HepG2 (cell line): ENCODE measurements at regions not wholly inside any gene's neighbourhood (a gene's known extent, or its start where the extent isn't known, plus 50 kb on each side); places are given as distances from the start of the nearest gene placed in this dataset.

Experiments used
- ATAC-seq: fragments of 200-7000 bp; cut with Tn5 transposase; 3 replicates; pipeline ENCODE4 v1.9.1; 2020; ENCODE audit warnings: mild to moderate bottlenecking, moderate library complexity
- BruUV-seq: library from RNA; stranded (reverse); fragments of 400-500 nt; replicated peaks from 2 replicates; lab custom pipeline; 2021; lab: Mats Ljungman, UMichigan
- CTCF ChIA-PET: fragments of 300-600 bp; formaldehyde crosslinking; extraction: SDS; loops from one replicate; lab custom pipeline; 2021; ENCODE audit warnings: low total read pairs, inconsistent platforms, low intra/inter-chr PET ratio; lab: Yijun Ruan, JAX
- POLR2A ChIA-PET: fragments of 350-600 bp; sonication (Branson Sonifier 250); formaldehyde crosslinking; loops from one replicate; lab custom pipeline; 2020; ENCODE audit warnings: antibody characterized with exemption, inconsistent platforms; lab: Yijun Ruan, JAX
- DNase-seq: peaks from one replicate; pipeline ENCODE4 v3.0.0-alpha.2; 2015; ENCODE audit warnings: low spot score
- FAIRE-seq: peaks from 3 replicates; lab custom pipeline; 2011; peaks lifted over from hg19 to GRCh38; lab: Jason Lieb, UNC
- H2AFZ ChIP-seq: one replicate; pipeline ENCODE4 v1.6.1; 2011; ENCODE audit warnings: low read length, inconsistent platforms
- H3K27ac ChIP-seq: fragments of 300-600 bp; 3 replicates; pipeline ENCODE4 v1.8.0; 2011; ENCODE audit warnings: mixed run types, mild to moderate bottlenecking, mixed read lengths, low read length, inconsistent platforms; ENCODE audit not compliant: insufficient read depth; ENCODE audit errors: extremely low read length
- H3K27me3 ChIP-seq, 2 experiments: fragments of 200-600 bp in 1 of 2; 2 replicates in 1 of 2; 3 replicates in 1 of 2; pipeline versions ENCODE4 v1.6.0 to v1.8.0; 2011; ENCODE audit warnings: low read length in 2 of 2, mild to moderate bottlenecking in 2 of 2, moderate library complexity in 2 of 2, inconsistent platforms in 1 of 2; ENCODE audit not compliant: insufficient read depth in 2 of 2, control insufficient read depth in 1 of 2
- H3K36me3 ChIP-seq, 2 experiments: fragments of 200-600 bp in 1 of 2; replicated peaks in 1 of 2; 2 replicates in 1 of 2; 3 replicates in 1 of 2; pipeline versions ENCODE4 v1.5.1 to v1.8.0; 2011; ENCODE audit warnings: low read length in 2 of 2, inconsistent platforms in 1 of 2; ENCODE audit not compliant: insufficient read depth in 2 of 2, control insufficient read depth in 1 of 2
- H3K4me1 ChIP-seq: 2 replicates; pipeline ENCODE4 v1.5.1; 2012; ENCODE audit warnings: low read length, inconsistent platforms; ENCODE audit not compliant: insufficient read depth
- H3K4me2 ChIP-seq: 2 replicates; pipeline ENCODE4 v1.6.0; 2011; ENCODE audit warnings: low read depth, low read length, inconsistent platforms
- H3K4me3 ChIP-seq, 3 experiments: fragments of 200-600 bp in 1 of 3; sonication (generic), shearing (Covaris generic) in 1 of 3; replicated peaks in 1 of 3; 2 replicates each; pipeline ENCODE4 v1.5.1; 2011 to 2016; ENCODE audit warnings: low read length in 3 of 3, inconsistent platforms in 2 of 3, low read depth in 2 of 3, mild to moderate bottlenecking in 2 of 3, control low read depth in 1 of 3, mixed read lengths in 1 of 3; ENCODE audit not compliant: insufficient read depth in 1 of 3
- H3K79me2 ChIP-seq: one replicate; pipeline ENCODE4 v1.6.1; 2011; ENCODE audit warnings: low read length, inconsistent platforms; ENCODE audit not compliant: insufficient read depth
- H3K9ac ChIP-seq: 2 replicates; pipeline ENCODE4 v1.6.0; 2011; ENCODE audit warnings: mild to moderate bottlenecking, low read depth, low read length, inconsistent platforms; ENCODE audit not compliant: insufficient read depth
- H3K9me3 ChIP-seq: 2 replicates; pipeline ENCODE4 v1.5.1; 2012; ENCODE audit warnings: mild to moderate bottlenecking, low read length
- H4K20me1 ChIP-seq: 2 replicates; pipeline ENCODE4 v1.6.0; 2011; ENCODE audit warnings: inconsistent platforms, mild to moderate bottlenecking, low read length, moderate library complexity; ENCODE audit not compliant: insufficient read depth
- CEBPB ChIP-seq: IDR thresholded peaks from 2 replicates; pipeline ENCODE4 v1.6.1; 2011; ENCODE audit warnings: low read depth, low read length, improper control_type of control experiment, borderline replicate concordance
- DPF2 ChIP-seq: sonication (generic); formaldehyde crosslinking; IDR thresholded peaks from 2 replicates; pipeline ENCODE4 v1.4.0; 2020; ENCODE audit warnings: mild to moderate bottlenecking, low read depth, missing genetic modification reagents, borderline replicate concordance
- GZF1 ChIP-seq: sonication (generic); formaldehyde crosslinking; IDR thresholded peaks from 2 replicates; pipeline ENCODE4 v1.5.1; 2020; ENCODE audit warnings: mild to moderate bottlenecking, missing genetic modification reagents
- ISL2 ChIP-seq: sonication (generic); formaldehyde crosslinking; IDR thresholded peaks from 2 replicates; pipeline ENCODE4 v1.5.0; 2020; ENCODE audit warnings: missing genetic modification reagents
- KLF6 ChIP-seq: IDR thresholded peaks from 2 replicates; pipeline ENCODE4 v1.8.0; 2016; ENCODE audit warnings: missing biosample characterization, missing genetic modification reagents
- NFRKB ChIP-seq: fragments of 450-650 bp; IDR thresholded peaks from 2 replicates; pipeline ENCODE4 v1.6.1; 2017
- NR2C2 ChIP-seq: sonication (generic); formaldehyde crosslinking; IDR thresholded peaks from 2 replicates; pipeline ENCODE4 v1.4.0; 2020; ENCODE audit warnings: missing genetic modification reagents, mild to moderate bottlenecking, moderate library complexity, borderline replicate concordance
- YEATS2 ChIP-seq: sonication (generic); formaldehyde crosslinking; IDR thresholded peaks from 2 replicates; pipeline ENCODE4 v1.4.0; 2020; ENCODE audit warnings: missing genetic modification reagents, borderline replicate concordance
- ZNF292 ChIP-seq: sonication (generic); formaldehyde crosslinking; IDR thresholded peaks from 2 replicates; pipeline ENCODE4 v1.8.1; 2022; ENCODE audit warnings: mild to moderate bottlenecking, low read depth, missing genetic modification reagents, borderline replicate concordance
- ZNF354B ChIP-seq: sonication (generic); formaldehyde crosslinking; IDR thresholded peaks from 2 replicates; pipeline ENCODE4 v1.8.0; 2022; ENCODE audit warnings: mild to moderate bottlenecking, missing genetic modification reagents
- ZNF547 ChIP-seq: sonication (generic); formaldehyde crosslinking; IDR thresholded peaks from 2 replicates; pipeline ENCODE4 v1.5.1; 2020; ENCODE audit warnings: mild to moderate bottlenecking, missing genetic modification reagents
- ZNF672 ChIP-seq: sonication (generic); formaldehyde crosslinking; IDR thresholded peaks from 2 replicates; pipeline ENCODE4 v1.8.1; 2022; ENCODE audit warnings: missing genetic modification reagents
- ZNF773 ChIP-seq: sonication (generic); formaldehyde crosslinking; IDR thresholded peaks from 2 replicates; pipeline ENCODE4 v1.4.0; 2020; ENCODE audit warnings: missing genetic modification reagents, borderline replicate concordance
- ZSCAN30 ChIP-seq: sonication (generic); formaldehyde crosslinking; IDR thresholded peaks from 2 replicates; pipeline ENCODE4 v1.5.0; 2020; ENCODE audit warnings: mild to moderate bottlenecking, missing genetic modification reagents
- WGBS: methylation state at CpG from one replicate; pipeline ENCODE4 v1.1.6; 2017; ENCODE audit warnings: low lambda C conversion rate; 5-methylcytosine and 5-hydroxymethylcytosine counted together
- in situ Hi-C: cut with HindIII; loops from 2 replicates; pipeline ENCODE4 v1.10.0; 2017; ENCODE audit warnings: low pct_unique_long_range_greater_than_20kb; ENCODE audit not compliant: extremely low pct_ligation_motif_present
- intact Hi-C: fragments of 100-400 bp; cut with micrococcal nuclease; formaldehyde crosslinking; loops from one replicate; pipeline ENCODE4 v1.10.0; 2022; ENCODE audit not compliant: unreplicated experiment
- TF ChIP-seq, protein P1 (sequence below): sonication (generic); formaldehyde crosslinking; IDR thresholded peaks from 2 replicates; pipeline ENCODE4 v1.9.0; 2022; ENCODE audit warnings: low read depth, missing genetic modification reagents
- TF ChIP-seq, protein P2 (sequence below): sonication (generic); formaldehyde crosslinking; conservative IDR thresholded peaks from 2 replicates; pipeline ENCODE4 v1.4.0; 2020; ENCODE audit warnings: missing genetic modification reagents

DNA sequence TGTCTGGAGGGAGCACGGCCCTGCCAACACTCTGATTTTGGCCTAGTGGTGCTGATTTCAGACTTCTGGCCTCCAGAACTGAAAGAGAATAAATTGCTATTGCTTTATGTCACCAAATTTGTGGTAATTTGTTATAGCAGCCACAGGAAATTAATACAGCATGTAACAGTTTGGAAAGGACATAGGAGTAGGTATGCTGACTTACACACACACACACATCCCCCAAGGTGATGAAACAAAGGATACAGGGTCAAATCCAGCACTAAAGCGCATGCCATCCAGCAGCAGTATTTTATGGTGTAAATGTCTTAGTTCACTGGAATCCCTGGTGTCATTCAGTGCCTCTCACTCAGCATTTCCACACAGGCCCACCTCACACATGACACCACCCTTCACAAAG lies 72.2 kb upstream of the MAN1A2 start:
- Histone ChIP-seq H3K4me1 (no peaks in the 10 kb centered on the region), H4K20me1 (no peaks in the 10 kb centered on the region), H3K36me3 (no peaks in the 10 kb centered on the region), H3K27ac (no peak overlapping the region), H3K9me3 (no peaks in the 10 kb centered on the region), H3K79me2 (no peaks in the 10 kb centered on the region), H2AFZ (no peak overlapping the region), H3K9ac (no peak overlapping the region), H3K4me2 (no peak overlapping the region), H3K27me3 (no peaks in the 10 kb centered on the region), H3K4me3 (no peak overlapping the region)
- ATAC-seq (no peak), FAIRE-seq (no peak), DNase-seq (no peak)
- ChIA-PET POLR2A (no interaction called here), CTCF (no interaction called here)
- in situ Hi-C loops (loop anchor here (25.0 kb wide), 1 partner anchor 158 kb away; no protein-coding TSS in a partner anchor), intact Hi-C loops (no loop called here)
- no TSS peak for BruUV-seq
- TF ChIP-seq, protein P1, sequence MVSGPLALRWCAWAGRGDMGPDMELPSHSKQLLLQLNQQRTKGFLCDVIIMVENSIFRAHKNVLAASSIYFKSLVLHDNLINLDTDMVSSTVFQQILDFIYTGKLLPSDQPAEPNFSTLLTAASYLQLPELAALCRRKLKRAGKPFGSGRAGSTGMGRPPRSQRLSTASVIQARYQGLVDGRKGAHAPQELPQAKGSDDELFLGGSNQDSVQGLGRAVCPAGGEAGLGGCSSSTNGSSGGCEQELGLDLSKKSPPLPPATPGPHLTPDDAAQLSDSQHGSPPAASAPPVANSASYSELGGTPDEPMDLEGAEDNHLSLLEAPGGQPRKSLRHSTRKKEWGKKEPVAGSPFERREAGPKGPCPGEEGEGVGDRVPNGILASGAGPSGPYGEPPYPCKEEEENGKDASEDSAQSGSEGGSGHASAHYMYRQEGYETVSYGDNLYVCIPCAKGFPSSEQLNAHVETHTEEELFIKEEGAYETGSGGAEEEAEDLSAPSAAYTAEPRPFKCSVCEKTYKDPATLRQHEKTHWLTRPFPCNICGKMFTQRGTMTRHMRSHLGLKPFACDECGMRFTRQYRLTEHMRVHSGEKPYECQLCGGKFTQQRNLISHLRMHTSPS (CRISPR knock-in tag) = no peak
- TF ChIP-seq KLF6 (CRISPR knock-in tag) (no peak), GZF1 (no peak), DPF2 (CRISPR knock-in tag) (no peak), ZNF292 (CRISPR knock-in tag) (no peak), ZNF672 (no peak), CEBPB (no peak), NFRKB (no peak), YEATS2 (CRISPR knock-in tag) (no peak), ZNF354B (CRISPR knock-in tag) (no peak), ZSCAN30 (CRISPR knock-in tag) (no peak), ZNF547 (no peak), ISL2 (CRISPR knock-in tag) (no peak), ZNF773 (CRISPR knock-in tag) (no peak), NR2C2 (CRISPR knock-in tag) (no peak)
- TF ChIP-seq, protein P2, sequence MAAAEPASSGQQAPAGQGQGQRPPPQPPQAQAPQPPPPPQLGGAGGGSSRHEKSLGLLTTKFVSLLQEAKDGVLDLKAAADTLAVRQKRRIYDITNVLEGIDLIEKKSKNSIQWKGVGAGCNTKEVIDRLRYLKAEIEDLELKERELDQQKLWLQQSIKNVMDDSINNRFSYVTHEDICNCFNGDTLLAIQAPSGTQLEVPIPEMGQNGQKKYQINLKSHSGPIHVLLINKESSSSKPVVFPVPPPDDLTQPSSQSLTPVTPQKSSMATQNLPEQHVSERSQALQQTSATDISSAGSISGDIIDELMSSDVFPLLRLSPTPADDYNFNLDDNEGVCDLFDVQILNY (CRISPR knock-in tag) = no peak
- 18% methylated on average over 2 of the region's 2 CpGs for WGBS
